Fibroblast of peridontal ligament (primary cell): ENCODE measurements at regions not wholly inside any gene's neighbourhood (a gene's known extent, or its start where the extent isn't known, plus 50 kb on each side); places are given as distances from the start of the nearest gene placed in this dataset.

Source experiments
- DNase-seq: peaks from one replicate; pipeline ENCODE4 v3.0.0-alpha.2; 2010; ENCODE audit errors: extremely low read depth

DNA sequence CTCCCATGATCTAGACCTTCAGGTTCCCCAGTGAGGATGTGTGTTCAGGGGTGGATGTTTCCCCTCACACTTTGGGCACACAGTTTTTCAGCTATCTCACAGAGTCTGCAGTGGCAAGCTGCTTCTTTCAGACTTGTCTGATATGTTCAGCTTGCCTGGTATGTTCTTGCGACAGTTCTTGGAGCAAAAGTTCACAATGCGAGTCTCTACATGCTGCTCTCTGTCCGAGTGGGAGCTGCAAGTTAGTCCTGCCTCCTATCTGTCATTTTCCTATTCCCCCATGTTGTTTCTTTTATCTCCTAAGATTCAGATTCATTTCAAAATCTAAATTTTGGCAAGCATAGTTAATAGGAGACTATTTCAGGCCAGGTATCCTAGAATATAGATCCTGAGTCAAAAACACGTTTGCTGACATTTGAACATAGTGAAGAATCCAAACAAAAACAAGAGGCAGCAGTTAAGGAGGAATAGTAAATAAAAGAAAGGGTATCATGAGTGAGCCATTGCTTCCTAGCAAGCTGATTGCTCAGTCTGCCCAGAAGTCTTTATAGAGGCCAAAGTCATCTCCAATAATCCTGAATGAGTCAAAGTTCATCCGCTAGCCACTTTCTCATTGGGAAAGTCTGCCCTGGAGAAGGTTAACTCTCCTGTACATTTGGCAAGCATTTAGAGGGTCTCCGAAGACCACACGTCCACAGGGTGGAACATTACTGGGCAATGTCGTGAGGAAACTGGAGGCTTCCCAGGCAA, 140.2 kb upstream of the MOCS1 start:
- DNase-seq, result no peak

DNA sequence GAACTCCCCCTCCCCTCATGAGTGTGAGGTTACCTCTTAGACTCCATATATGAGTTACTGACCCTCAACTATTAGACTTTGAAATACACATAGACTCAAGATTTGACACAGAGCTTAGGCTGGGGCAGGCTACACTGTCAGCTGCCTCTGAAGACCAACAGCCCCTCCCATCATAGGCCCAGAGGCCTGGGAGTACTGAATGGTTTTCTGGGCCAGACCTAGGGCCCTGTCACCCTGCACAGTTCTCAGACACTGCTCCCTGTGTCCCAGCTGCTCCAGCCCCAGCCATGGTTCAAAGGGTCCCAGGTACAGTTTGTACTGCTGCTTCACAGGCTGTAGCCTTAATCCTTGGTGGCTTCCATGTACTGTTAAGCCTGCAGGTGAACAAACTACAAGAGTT, 132.1 kb upstream of the MOCS1 start:
- DNase-seq, result no peak

GRCh38 chr6:40056865-40057264, 122.6 kb upstream of the MOCS1 start:
- no peak for DNase-seq

DNA sequence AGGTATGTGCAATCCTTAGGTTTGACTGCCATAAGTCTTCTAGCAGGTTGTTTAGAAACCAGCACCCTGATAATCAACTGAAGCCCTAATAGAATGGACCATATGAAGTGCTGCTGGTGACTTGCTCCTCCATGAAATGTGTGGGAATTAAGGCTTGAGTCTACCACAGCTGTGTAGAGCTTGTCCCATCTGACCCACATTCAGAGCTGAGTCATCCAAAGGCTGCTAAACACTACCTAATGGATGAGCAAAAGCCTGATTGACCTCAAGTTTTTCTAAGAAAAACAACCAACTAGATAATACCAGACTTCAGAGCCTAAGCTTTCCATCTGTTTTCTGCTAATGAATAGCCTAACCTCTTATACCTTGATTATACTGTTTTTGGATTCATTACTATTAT, 120.3 kb upstream of the MOCS1 start:
- DNase-seq, result no peak

- no peak for DNase-seq
Observed at GRCh38 chr6:40054186-40054585, 119.9 kb upstream of the MOCS1 start.

- no peak for DNase-seq
Observed at GRCh38 chr6:40049128-40049527, 114.9 kb upstream of the MOCS1 start.

DNA sequence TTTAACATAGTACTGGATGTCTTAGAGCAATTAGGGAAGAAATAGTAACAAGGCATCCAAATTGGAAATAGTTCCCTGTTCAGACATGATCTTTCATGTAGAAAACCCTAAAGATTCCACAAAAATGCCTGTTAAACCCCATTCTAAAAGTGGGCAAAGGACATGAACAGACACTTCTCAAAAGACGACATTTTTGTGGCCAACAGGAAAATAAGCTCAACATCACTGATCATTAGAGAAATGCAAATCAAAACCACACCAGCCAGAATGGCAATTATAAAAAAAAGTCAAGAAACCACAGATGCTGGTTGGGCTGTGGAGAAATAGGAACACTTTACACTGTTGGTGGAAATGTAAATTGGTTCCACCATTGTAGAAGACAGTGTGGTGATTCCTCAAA, 109.9 kb upstream of the MOCS1 start:
- DNase-seq, result no peak

DNA sequence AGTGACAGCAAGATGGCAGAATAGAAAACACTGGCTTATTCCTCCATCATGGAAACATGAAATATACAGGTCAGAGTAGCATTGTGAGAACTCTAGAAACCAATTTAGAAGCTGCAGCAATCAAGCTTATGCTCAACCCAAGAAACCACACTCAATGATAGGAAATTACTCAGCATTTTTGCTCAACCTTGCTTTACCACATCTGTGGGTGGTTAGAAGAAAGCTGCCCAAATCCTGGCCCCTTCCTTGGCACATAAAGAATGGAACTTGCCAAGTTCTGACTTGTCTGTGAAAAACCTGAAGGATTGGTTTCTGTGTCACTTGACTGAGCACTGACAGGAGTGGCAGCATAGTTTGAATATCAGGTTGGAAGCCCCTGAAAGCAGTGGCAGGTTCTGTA, 108.0 kb upstream of the MOCS1 start:
- DNase-seq, result no peak

GRCh38 chr6:40039042-40039441, 104.8 kb upstream of the MOCS1 start:
- no peak for DNase-seq

DNA sequence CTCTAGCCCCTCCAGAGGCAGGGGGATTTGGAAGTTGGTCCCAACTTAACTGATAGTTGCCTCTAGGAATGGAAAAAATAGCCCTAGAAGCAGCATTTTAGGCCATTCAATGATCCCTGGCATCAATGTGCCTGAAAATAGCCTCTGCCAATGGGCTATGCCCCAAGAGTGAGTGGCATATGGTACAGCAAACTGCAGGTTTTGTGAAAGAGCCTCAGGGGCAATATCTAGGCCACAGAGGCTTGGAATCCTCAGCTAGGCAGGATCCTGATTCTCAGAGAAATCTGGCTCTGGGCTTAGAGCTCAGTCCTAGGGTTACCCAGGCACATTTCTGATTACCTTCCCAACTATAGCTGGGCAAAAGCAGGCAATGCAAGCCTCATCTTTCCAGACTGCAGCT, 104.4 kb upstream of the MOCS1 start:
- no peak for DNase-seq

DNA sequence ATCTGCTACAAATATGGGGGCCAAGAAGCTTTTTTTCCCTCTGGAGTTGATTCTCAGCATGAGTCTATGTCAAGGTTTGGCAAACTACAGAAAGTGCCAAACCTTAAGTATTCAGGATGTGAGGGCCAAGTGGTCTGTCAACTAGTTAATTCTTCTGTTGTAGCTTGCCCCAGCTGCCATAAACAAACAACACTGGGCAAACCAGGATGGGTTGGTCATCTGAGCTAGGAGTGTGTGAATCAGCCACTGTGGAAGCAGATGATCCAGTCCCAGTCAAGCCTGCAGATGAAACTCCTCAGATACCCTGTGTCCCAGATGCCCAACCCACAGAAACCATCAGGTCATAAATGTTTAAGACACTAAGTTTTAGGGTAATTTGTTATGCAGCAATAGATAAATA, 103.0 kb upstream of the MOCS1 start:
- no peak for DNase-seq

DNA sequence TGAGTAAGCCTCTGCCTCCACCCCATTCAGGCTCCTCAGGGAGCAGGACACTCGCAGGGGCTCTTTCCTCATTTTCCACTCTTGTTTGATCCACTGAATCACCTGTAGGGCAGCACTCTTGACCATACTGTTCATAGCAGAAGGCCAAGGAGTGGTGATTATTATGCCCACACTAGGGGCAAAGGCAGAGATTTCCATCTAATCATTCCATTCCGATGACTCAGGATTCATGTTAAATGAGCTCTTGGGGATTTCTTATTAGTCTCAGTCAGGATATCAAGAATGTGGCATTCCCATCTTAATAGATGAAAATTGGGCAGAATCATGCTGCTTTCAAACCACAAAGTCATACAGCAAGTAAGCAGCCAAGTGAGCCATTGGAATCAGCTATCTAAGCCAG, 101.9 kb upstream of the MOCS1 start:
- no peak for DNase-seq

DNA sequence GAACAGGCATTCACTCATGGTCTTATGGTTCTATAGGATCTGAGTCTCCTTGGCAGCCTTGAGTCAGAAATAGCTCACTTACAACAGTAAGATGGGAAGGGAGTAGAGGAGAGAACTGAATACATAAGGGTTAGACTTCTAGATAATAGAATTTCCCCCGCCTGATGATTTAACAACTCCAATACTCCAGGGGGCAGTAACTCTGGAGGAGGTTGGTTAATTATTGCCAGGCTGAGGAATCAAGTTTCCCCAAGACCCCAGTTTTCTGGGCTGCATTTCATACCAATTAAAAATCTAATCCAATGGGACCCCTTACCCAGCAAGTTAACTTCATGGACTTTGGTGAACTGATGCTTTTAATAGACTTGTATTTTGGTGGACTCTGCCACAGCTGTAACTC, 94.2 kb upstream of the MOCS1 start:
- DNase-seq, result no peak

DNA sequence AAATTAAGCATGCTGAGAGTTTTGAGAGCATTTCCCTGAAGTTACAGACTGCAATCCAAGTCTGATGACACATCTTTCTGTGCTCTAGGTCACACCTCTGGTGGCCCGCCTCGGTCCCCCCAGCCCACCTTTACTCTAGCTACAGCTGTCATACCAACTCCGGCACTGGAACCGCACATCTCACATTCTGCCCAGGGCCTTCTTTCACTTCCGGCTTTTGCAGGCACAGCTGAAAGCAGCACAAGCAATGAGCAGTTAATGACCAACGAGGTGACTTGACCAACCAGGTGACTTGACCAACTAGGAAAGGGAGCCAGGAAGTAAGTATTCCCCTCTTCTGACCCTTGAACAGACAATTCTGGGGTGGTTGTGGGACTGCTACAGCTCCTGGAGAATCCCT, 88.6 kb upstream of the MOCS1 start:
- no peak for DNase-seq

GRCh38 chr6:40020166-40020565, 85.9 kb upstream of the MOCS1 start:
- DNase-seq, result no peak

DNA sequence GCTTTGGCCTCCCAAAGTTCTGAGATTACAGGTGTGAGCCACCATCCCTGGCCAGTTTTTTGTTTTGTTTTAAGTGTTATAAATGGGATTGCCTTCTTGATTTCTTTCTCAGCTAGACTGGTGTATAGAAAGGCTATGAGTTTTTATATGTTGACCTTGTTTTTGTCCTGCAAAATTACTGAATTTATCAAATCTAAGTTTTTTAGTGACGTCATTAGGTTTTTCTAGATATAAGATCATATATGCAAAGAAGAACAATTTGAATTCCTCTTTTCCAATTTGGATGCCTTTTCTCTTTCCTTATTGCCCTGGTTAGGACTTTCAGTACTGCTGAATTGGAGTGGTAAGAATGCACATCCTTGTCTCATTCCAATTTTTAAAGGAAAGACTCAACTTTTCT, 81.3 kb upstream of the MOCS1 start:
- no peak for DNase-seq

DNA sequence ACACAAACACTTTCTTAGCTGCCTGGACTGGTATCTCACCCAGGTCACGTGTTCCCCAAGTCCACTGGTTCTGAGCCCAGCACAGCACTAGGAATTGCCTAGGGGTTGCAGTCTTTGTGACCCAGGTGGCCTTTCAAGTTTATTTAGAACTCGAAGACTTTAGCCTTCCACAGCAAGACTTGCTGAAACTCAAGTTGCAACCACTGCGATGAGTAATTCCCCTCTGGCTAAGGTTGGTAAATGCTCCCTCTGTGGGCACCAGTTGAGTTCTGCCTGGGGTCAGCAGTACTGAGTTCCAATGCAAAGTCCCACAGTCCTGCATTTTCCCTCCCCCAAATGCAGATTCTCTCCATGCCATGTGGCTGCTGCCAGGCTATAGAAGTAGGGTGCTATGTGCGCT, 77.6 kb upstream of the MOCS1 start:
- no peak for DNase-seq

- no peak for DNase-seq
Observed at GRCh38 chr6:40000964-40001515, 66.8 kb upstream of the MOCS1 start.

- DNase-seq, result no peak
Observed at GRCh38 chr6:39999006-39999867, 65.0 kb upstream of the MOCS1 start.

DNA sequence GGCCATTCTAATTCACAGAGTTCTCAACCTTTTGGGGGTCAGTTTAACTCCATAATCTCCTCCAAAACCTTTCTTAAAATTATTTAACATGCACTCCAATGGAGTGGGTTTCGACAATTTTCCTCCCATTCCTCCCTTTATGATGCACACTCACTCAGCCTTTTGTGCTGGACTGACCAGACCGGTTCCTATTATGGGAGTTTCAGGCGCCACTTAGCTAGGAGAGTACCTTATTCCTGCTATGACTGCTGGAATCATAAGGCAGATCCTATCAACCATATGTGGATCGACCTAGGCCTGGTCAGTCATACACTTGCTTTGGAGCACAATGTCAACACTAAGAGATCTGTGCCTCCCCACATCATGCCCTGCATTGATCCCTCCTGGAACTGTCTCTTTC, 63.9 kb upstream of the MOCS1 start:
- no peak for DNase-seq

- no peak for DNase-seq
Observed at GRCh38 chr6:39997101-39997635, 62.9 kb upstream of the MOCS1 start.

GRCh38 chr6:39995633-39996032, 61.4 kb upstream of the MOCS1 start:
- DNase-seq, result no peak
